GM12878 (cell line): ENCODE measurements at regions not wholly inside any gene's neighbourhood (a gene's known extent, or its start where the extent isn't known, plus 50 kb on each side); places are given as distances from the start of the nearest gene placed in this dataset.

Experiments used
- ATAC-seq: fragments of 200-7000 bp; cut with Tn5 transposase; 3 replicates; pipeline ENCODE4 v1.9.1; 2020; ENCODE audit warnings: mild to moderate bottlenecking, moderate library complexity
- BruUV-seq: library from RNA; stranded (reverse); fragments of 400-500 nt; replicated peaks from 2 replicates; lab custom pipeline; 2021; lab: Mats Ljungman, UMichigan
- CTCF ChIA-PET: fragments of 300-600 bp; sonication (Branson Sonifier 250); formaldehyde crosslinking; extraction: SDS; loops from one replicate; lab custom pipeline; 2021; ENCODE audit warnings: inconsistent platforms; lab: Yijun Ruan, JAX
- POLR2A ChIA-PET: fragments of 350-600 bp; formaldehyde crosslinking; extraction: SDS; loops from one replicate; lab custom pipeline; 2021; ENCODE audit warnings: inconsistent platforms; lab: Charles Lee
- RAD21 ChIA-PET: fragments of 300-600 bp; sonication (Branson Sonifier 250); formaldehyde crosslinking; loops from one replicate; lab custom pipeline; 2023; ENCODE audit warnings: antibody characterized with exemption; ENCODE audit not compliant: unreplicated experiment; lab: Charles Lee
- SMC1A ChIA-PET: fragments of 300-600 bp; sonication (Branson Sonifier 250); formaldehyde crosslinking; loops from one replicate; lab custom pipeline; 2023; ENCODE audit not compliant: unreplicated experiment, uncharacterized antibody; lab: Charles Lee
- DNase-seq: peaks from one replicate; pipeline ENCODE4 v3.0.0-alpha.2; 2011; ENCODE audit warnings: low read depth, low spot score
- FAIRE-seq: peaks from 3 replicates; lab custom pipeline; 2011; peaks lifted over from hg19 to GRCh38; lab: Jason Lieb, UNC
- H2AFZ ChIP-seq: 2 replicates; pipeline ENCODE4 v1.6.0; 2011; ENCODE audit warnings: low read depth, low read length, control low read depth; ENCODE audit not compliant: control insufficient read depth
- H3K27ac ChIP-seq: 2 replicates; pipeline ENCODE4 v1.5.1; 2011; ENCODE audit warnings: control low read depth; ENCODE audit not compliant: control insufficient read depth, insufficient read depth
- H3K27me3 ChIP-seq, 2 experiments: replicated peaks in 1 of 2; 2 replicates each; pipeline versions ENCODE4 v1.6.0 to v1.6.1; 2011; ENCODE audit warnings: low read length in 1 of 2; ENCODE audit not compliant: control insufficient read depth in 2 of 2, insufficient read depth in 2 of 2
- H3K36me3 ChIP-seq, 2 experiments: 2 replicates each; pipeline ENCODE4 v1.5.1; 2011; ENCODE audit warnings: low read length in 1 of 2; ENCODE audit not compliant: control insufficient read depth in 2 of 2, insufficient read depth in 2 of 2
- H3K4me1 ChIP-seq: 2 replicates; pipeline ENCODE4 v1.6.1; 2011; ENCODE audit warnings: mild to moderate bottlenecking, low read length, moderate library complexity, mixed read lengths; ENCODE audit not compliant: control insufficient read depth, insufficient read depth
- H3K4me2 ChIP-seq: 2 replicates; pipeline ENCODE4 v1.6.0; 2011; ENCODE audit warnings: control low read depth; ENCODE audit not compliant: control insufficient read depth, insufficient read depth
- H3K4me3 ChIP-seq: fragments of 200-600 bp; sonication (generic); 2 replicates; pipeline ENCODE4 v1.5.1; 2016
- H3K79me2 ChIP-seq: 2 replicates; pipeline ENCODE4 v1.6.0; 2011; ENCODE audit warnings: low read length; ENCODE audit not compliant: control insufficient read depth, insufficient read depth
- H3K9ac ChIP-seq: 2 replicates; pipeline ENCODE4 v1.8.0; 2011; ENCODE audit warnings: low read length, control low read depth, mixed read lengths; ENCODE audit not compliant: control insufficient read depth, insufficient read depth
- H3K9me3 ChIP-seq: replicated peaks from 3 replicates; pipeline ENCODE4 v1.5.1; 2011; ENCODE audit warnings: mild to moderate bottlenecking, low read length; ENCODE audit not compliant: control insufficient read depth, insufficient read depth
- H4K20me1 ChIP-seq: 2 replicates; pipeline ENCODE4 v1.6.0; 2011; ENCODE audit not compliant: control insufficient read depth, insufficient read depth
- BCL11A ChIP-seq: IDR thresholded peaks from 2 replicates; pipeline ENCODE4 v1.6.1; 2011; ENCODE audit warnings: low read depth, low read length
- BMI1 ChIP-seq: fragments of 450-650 bp; IDR thresholded peaks from 2 replicates; pipeline ENCODE4 v1.6.1; 2016; ENCODE audit warnings: mild to moderate bottlenecking, moderate library complexity, borderline replicate concordance
- CEBPB ChIP-seq, 2 experiments: fragments of 150-350 bp in 1 of 2; IDR thresholded peaks; 2 replicates each; pipeline ENCODE4 v1.6.1; 2012 to 2014; ENCODE audit warnings: low read depth in 2 of 2, low read length in 2 of 2, borderline replicate concordance in 1 of 2, inconsistent platforms in 1 of 2
- CHD1 ChIP-seq: IDR thresholded peaks from 2 replicates; pipeline ENCODE4 v1.6.1; 2012; ENCODE audit warnings: low read depth, low read length, improper control_type of control experiment
- EP300 ChIP-seq, 2 experiments: fragments of 150-350 bp in 1 of 2; IDR thresholded peaks; 2 replicates each; pipeline ENCODE4 v1.6.1; 2011 to 2012; ENCODE audit warnings: low read depth in 2 of 2, low read length in 2 of 2, borderline replicate concordance in 1 of 2, improper control_type of control experiment in 1 of 2, inconsistent platforms in 1 of 2; ENCODE audit not compliant: control insufficient read depth in 1 of 2
- JUND ChIP-seq: IDR thresholded peaks from 2 replicates; pipeline ENCODE4 v1.6.1; 2012; ENCODE audit warnings: low read depth, mild to moderate bottlenecking, low read length, improper control_type of control experiment, moderate library complexity
- MXI1 ChIP-seq: fragments of 150-350 bp; IDR thresholded peaks from 2 replicates; pipeline ENCODE4 v1.6.1; 2011; ENCODE audit warnings: low read depth, mild to moderate bottlenecking, inconsistent platforms, low read length, improper control_type of control experiment
- STAT1 ChIP-seq: fragments of 450-650 bp; conservative IDR thresholded peaks from 2 replicates; pipeline ENCODE4 v1.6.1; 2014; ENCODE audit warnings: antibody characterized with exemption, mild to moderate bottlenecking
- TCF3 ChIP-seq: IDR thresholded peaks from 2 replicates; pipeline ENCODE4 v1.6.1; 2012; ENCODE audit warnings: low read depth, mild to moderate bottlenecking, low read length, borderline replicate concordance; ENCODE audit not compliant: insufficient read depth
- ZNF622 ChIP-seq: fragments of 450-650 bp; IDR thresholded peaks from 2 replicates; pipeline ENCODE4 v1.6.1; 2017; ENCODE audit warnings: mild to moderate bottlenecking, inconsistent platforms
- WGBS: methylation state at CpG from one replicate; pipeline ENCODE4 v1.1.6; 2016; ENCODE audit warnings: low lambda C conversion rate; ENCODE audit not compliant: insufficient replicate concordance, insufficient coverage; ENCODE audit errors: missing lambda C conversion rate; 5-methylcytosine and 5-hydroxymethylcytosine counted together
- in situ Hi-C: fragments of 300-500 bp; cut with MboI; formaldehyde crosslinking; loops from 9 replicates; pipeline ENCODE4 v1.14.3; 2018; ENCODE audit warnings: mixed read lengths
- intact Hi-C: fragments of 100-400 bp; cut with micrococcal nuclease; formaldehyde crosslinking; loops from one replicate; pipeline ENCODE4 v1.14.2; 2022; ENCODE audit not compliant: unreplicated experiment
- TF ChIP-seq, protein P1 (sequence below): IDR thresholded peaks from 2 replicates; pipeline ENCODE4 v1.6.1; 2012; ENCODE audit warnings: low read length, inconsistent platforms
- TF ChIP-seq, protein P2 (sequence below): IDR thresholded peaks from 2 replicates; pipeline ENCODE4 v1.6.1; 2011; ENCODE audit warnings: borderline replicate concordance, low read depth, mild to moderate bottlenecking, moderate library complexity, low read length; ENCODE audit not compliant: insufficient read depth, poor library complexity, severe bottlenecking
- TF ChIP-seq, protein P3 (sequence below): fragments of 450-650 bp; formaldehyde crosslinking; IDR thresholded peaks from 2 replicates; pipeline ENCODE4 v1.4.0; 2022; ENCODE audit warnings: mild to moderate bottlenecking, moderate library complexity

DNA sequence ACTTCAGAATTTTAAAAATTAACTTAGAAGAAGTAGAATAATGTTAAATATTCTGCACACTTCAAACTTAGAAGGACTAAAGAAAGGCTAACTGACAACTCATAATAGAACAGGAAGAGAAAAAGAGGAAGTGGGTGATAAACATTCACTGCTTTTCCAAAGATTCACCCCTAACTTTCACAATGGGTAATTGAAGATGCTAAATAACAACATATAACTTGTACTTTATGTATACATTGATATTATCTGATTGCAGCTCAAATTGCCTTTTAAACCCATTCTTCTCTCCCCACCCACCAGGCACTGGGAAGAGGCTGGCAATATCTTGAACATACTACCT is 376.6 kb downstream of the EFNA5 start (continued):
- TF ChIP-seq JUND (peak; percentile 79), BMI1 (peak; percentile 87), BCL11A (peak; percentile 71), STAT1 (no peak), EP300 (IDR thresholded peaks at IDR 0.05; ENCODE audit: borderline replicate concordance in 1 of 2, control insufficient read depth in 1 of 2, low read depth in 2 of 2, low read length in 2 of 2) (peak; percentile 66 to 96; a peak in 3 of 4 replicates), CEBPB (IDR thresholded peaks at IDR 0.05; ENCODE audit: borderline replicate concordance in 1 of 2, low read depth in 2 of 2, low read length in 2 of 2) (peak in 1 of 2 experiments; percentile 53; a peak in 1 of 4 replicates)
- TF ChIP-seq, protein P1, sequence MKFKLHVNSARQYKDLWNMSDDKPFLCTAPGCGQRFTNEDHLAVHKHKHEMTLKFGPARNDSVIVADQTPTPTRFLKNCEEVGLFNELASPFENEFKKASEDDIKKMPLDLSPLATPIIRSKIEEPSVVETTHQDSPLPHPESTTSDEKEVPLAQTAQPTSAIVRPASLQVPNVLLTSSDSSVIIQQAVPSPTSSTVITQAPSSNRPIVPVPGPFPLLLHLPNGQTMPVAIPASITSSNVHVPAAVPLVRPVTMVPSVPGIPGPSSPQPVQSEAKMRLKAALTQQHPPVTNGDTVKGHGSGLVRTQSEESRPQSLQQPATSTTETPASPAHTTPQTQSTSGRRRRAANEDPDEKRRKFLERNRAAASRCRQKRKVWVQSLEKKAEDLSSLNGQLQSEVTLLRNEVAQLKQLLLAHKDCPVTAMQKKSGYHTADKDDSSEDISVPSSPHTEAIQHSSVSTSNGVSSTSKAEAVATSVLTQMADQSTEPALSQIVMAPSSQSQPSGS, result peak; percentile 93

DNA sequence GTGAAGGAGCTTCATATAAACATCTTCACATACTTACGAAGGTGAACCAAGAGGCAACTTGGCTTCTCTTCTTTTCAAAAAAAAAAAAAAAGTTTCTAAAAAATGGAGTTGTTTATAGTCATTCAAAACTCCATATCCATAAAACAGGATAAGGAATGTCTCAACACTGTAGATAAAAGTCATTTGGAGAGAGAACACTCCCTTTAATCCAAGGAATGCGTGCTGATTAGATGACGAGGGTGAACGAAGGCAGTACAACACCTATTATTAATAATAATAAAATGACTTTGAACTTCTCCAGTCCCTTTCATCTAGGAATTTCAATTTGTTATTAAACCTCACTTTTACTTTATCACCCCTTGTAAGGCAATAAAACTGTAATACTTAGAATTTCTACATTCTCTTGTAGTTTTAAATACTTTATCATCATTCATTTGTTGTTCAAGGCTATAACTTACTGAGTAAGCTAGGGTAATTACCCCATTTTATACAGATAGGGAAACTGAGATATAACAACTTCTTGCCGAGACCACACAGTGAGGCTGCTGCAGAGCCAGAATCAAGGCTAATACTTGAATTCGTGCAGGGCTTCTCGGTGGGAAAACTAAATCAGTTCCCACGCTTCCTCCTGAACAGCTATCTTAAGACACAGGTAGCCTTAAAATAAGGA is 377.1 kb downstream of the EFNA5 start:
- CTCF ChIA-PET, result interaction anchor here (0.8 to 1.2 kb wide), 2 partner anchors 46 kb away, joined by 3 to 4 read pairs; no protein-coding TSS in a partner anchor
- no peaks in the 10 kb centered on the region for H3K79me2 ChIP-seq
- intact Hi-C loops (loop anchor here (2.0 kb wide), 2 partner anchors 31 to 189 kb away; no protein-coding TSS in a partner anchor), in situ Hi-C loops (no loop called here)
- no peaks in the 10 kb centered on the region for H4K20me1 ChIP-seq
- SMC1A ChIA-PET, result interaction anchor here (0.8 to 4.5 kb wide), 13 partner anchors 9 to 528 kb away, joined by 3 to 16 read pairs (median 3); no protein-coding TSS in a partner anchor
- TF ChIP-seq, protein P2, sequence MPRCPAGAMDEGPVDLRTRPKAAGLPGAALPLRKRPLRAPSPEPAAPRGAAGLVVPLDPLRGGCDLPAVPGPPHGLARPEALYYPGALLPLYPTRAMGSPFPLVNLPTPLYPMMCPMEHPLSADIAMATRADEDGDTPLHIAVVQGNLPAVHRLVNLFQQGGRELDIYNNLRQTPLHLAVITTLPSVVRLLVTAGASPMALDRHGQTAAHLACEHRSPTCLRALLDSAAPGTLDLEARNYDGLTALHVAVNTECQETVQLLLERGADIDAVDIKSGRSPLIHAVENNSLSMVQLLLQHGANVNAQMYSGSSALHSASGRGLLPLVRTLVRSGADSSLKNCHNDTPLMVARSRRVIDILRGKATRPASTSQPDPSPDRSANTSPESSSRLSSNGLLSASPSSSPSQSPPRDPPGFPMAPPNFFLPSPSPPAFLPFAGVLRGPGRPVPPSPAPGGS, result no peak
- TF ChIP-seq, protein P3, sequence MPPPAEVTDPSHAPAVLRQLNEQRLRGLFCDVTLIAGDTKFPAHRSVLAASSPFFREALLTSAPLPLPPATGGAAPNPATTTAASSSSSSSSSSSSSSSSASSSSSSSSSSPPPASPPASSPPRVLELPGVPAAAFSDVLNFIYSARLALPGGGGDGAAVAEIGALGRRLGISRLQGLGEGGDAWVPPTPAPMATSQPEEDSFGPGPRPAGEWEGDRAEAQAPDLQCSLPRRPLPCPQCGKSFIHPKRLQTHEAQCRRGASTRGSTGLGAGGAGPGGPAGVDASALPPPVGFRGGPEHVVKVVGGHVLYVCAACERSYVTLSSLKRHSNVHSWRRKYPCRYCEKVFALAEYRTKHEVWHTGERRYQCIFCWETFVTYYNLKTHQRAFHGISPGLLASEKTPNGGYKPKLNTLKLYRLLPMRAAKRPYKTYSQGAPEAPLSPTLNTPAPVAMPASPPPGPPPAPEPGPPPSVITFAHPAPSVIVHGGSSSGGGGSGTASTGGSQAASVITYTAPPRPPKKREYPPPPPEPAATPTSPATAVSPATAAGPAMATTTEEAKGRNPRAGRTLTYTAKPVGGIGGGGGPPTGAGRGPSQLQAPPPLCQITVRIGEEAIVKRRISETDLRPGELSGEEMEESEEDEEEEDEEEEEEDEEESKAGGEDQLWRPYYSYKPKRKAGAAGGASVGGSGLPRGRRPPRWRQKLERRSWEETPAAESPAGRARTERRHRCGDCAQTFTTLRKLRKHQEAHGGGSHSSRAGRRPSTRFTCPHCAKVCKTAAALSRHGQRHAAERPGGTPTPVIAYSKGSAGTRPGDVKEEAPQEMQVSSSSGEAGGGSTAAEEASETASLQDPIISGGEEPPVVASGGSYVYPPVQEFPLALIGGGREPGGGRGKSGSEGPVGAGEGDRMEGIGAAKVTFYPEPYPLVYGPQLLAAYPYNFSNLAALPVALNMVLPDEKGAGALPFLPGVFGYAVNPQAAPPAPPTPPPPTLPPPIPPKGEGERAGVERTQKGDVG (CRISPR knock-in tag), result no peak
- TF ChIP-seq TCF3, result no peak
- peak; percentile 33; the same call in 1 of the 2 replicates for TF ChIP-seq MXI1
- TF ChIP-seq ZNF622, result no peak
- TF ChIP-seq CHD1, result no peak
- no peak overlapping the region for H3K9ac ChIP-seq
- DNase-seq (no peak), FAIRE-seq (no peak), ATAC-seq (peak; percentile 2; the same call in 2 of the 3 replicates)
- H3K4me2 ChIP-seq, result peak overlapping the region; percentile 72; the same call in 1 of the 2 replicates
- WGBS, result 49% methylated on average over 8 of the region's 8 CpGs
- no peaks in the 10 kb centered on the region for H3K36me3 ChIP-seq
- BruUV-seq, result no TSS peak
- peaks cover 25% of the 10 kb centered on the region for H3K4me1 ChIP-seq
- no peak overlapping the region for H2AFZ ChIP-seq
- H3K9me3 ChIP-seq, result no peaks in the 10 kb centered on the region; the same call in 2 of the 3 replicates
- RAD21 ChIA-PET, result interaction anchor here (0.8 to 1.7 kb wide), 7 partner anchors 13 to 278 kb away, joined by 3 to 5 read pairs (median 3); no protein-coding TSS in a partner anchor
- no peak overlapping the region for H3K4me3 ChIP-seq
- H3K27me3 ChIP-seq, result no peaks in the 10 kb centered on the region
- POLR2A ChIA-PET, result interaction anchor here (0.6 to 1.4 kb wide), 2 partner anchors 10 to 76 kb away, joined by 3 to 5 read pairs; no protein-coding TSS in a partner anchor
- H3K27ac ChIP-seq, result no peak overlapping the region
